Left lung (tissue), 4 donors: ENCODE measurements at regions not wholly inside any gene's neighbourhood (a gene's known extent, or its start where the extent isn't known, plus 50 kb on each side); places are given as distances from the start of the nearest gene placed in this dataset.
"Not testable (repeated sequence)": the region's sequence is repeated elsewhere in the genome, so short reads cannot be mapped to it uniquely, and the experiment has no call there.

Experiments used
- ATAC-seq: fragments of 200-7000 bp; cut with Tn5 transposase; one replicate; pipeline ENCODE4 v1.9.1; 2020; ENCODE audit warnings: moderate library complexity
- DNase-seq, 4 donors: peaks; one replicate each; pipeline ENCODE4 v3.0.0-alpha.2; 2013 to 2020
- H3K27ac ChIP-seq, 2 donors: fragments of 200-600 bp; sonication (generic) in 1 of 2; one replicate each; pipeline versions ENCODE4 v1.5.0 to v1.8.0; 2020 to 2021
- H3K27me3 ChIP-seq, 2 donors: fragments of 200-600 bp; sonication (generic) in 1 of 2; one replicate each; pipeline versions ENCODE4 v1.5.0 to v1.8.0; 2020 to 2021
- H3K36me3 ChIP-seq, 2 donors: fragments of 200-600 bp; sonication (generic) in 1 of 2; one replicate each; pipeline versions ENCODE4 v1.5.0 to v1.8.0; 2020 to 2021
- H3K4me1 ChIP-seq, 2 donors: fragments of 200-600 bp; one replicate each; pipeline ENCODE4 v1.8.0; 2021
- H3K4me3 ChIP-seq, 2 donors: fragments of 200-600 bp; sonication (generic) in 1 of 2; one replicate each; pipeline versions ENCODE4 v1.5.0 to v1.8.0; 2020 to 2021; ENCODE audit warnings: mild to moderate bottlenecking in 1 of 2
- H3K9me3 ChIP-seq, 2 donors: fragments of 200-600 bp; sonication (generic) in 1 of 2; one replicate each; pipeline versions ENCODE4 v1.5.0 to v1.8.0; 2020 to 2021
- intact Hi-C, 2 donors: fragments of 100-400 bp; cut with DNase I; formaldehyde crosslinking; loops; one replicate each; pipeline versions ENCODE4 v1.11.2 to v1.14.2; 2022
- TF ChIP-seq, protein P1 (sequence below), 2 donors: fragments of 200-600 bp; sonication (generic) in 1 of 2; IDR thresholded peaks; one replicate each; pipeline versions ENCODE4 v1.5.0 to v1.8.0; 2021; ENCODE audit warnings: antibody characterized with exemption in 2 of 2
- donor health status: DM: no; HTN: yes; CAD: no.
- donor health status: DM: no; HTN: no; CAD: no.

- Histone ChIP-seq H3K27ac (peak overlapping the region; percentile 26 to 68), H3K27me3 (no peaks in the 10 kb centered on the region), H3K4me1 (no peaks in the 10 kb centered on the region), H3K9me3 (no peaks in the 10 kb centered on the region), H3K4me3 (peak overlapping the region; percentile 34 to 50), H3K36me3 (no peaks in the 10 kb centered on the region)
- peak; percentile 95 to 98 (median 97) for DNase-seq
- intact Hi-C loops = no loop called here
- TF ChIP-seq, protein P1, sequence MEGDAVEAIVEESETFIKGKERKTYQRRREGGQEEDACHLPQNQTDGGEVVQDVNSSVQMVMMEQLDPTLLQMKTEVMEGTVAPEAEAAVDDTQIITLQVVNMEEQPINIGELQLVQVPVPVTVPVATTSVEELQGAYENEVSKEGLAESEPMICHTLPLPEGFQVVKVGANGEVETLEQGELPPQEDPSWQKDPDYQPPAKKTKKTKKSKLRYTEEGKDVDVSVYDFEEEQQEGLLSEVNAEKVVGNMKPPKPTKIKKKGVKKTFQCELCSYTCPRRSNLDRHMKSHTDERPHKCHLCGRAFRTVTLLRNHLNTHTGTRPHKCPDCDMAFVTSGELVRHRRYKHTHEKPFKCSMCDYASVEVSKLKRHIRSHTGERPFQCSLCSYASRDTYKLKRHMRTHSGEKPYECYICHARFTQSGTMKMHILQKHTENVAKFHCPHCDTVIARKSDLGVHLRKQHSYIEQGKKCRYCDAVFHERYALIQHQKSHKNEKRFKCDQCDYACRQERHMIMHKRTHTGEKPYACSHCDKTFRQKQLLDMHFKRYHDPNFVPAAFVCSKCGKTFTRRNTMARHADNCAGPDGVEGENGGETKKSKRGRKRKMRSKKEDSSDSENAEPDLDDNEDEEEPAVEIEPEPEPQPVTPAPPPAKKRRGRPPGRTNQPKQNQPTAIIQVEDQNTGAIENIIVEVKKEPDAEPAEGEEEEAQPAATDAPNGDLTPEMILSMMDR (IDR thresholded peaks at IDR 0.05) = no peak
- ATAC-seq = peak; percentile 100
Observed at GRCh38 chr4:9691238-9692065, 90.0 kb upstream of the DRD5 start.

DNA sequence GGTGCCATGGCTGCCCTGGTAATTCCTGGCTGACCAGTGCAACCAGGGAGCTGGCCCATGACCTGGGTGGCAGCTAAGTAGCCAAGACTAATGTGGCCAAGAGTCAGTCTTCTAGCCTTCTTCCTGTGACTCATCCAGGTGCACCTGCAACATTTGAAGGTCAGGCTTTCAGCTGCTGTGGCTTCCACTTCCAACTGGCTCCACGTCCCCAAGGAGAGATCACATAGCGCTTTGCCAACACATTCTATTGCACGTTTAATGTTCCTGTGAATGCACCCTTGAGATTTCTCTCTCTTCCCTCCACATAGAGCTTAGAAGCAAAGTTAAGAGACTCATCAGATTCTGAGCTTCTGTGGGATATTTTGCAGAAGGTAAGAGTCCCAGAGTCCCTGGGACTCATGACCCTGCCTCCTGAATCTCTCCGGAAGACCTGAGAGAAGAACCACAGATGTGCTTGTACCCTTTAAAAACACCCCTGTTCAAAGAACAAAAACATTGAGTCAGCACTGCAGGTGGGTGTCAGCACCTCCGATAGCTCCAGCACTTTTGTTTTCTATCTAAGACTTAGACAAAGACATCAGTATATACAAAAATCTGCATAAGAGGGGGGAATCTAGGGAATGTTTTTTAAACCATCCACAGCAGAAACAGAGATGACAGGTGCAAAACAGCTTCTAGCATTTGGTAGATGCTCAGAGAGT, 88.5 kb upstream of the DRD5 start:
- H3K9me3 ChIP-seq, H3K4me1 ChIP-seq, DNase-seq, ATAC-seq, H3K36me3 ChIP-seq, H3K4me3 ChIP-seq, H3K27me3 ChIP-seq, intact Hi-C loops, H3K27ac ChIP-seq: not testable (repeated sequence)

DNA sequence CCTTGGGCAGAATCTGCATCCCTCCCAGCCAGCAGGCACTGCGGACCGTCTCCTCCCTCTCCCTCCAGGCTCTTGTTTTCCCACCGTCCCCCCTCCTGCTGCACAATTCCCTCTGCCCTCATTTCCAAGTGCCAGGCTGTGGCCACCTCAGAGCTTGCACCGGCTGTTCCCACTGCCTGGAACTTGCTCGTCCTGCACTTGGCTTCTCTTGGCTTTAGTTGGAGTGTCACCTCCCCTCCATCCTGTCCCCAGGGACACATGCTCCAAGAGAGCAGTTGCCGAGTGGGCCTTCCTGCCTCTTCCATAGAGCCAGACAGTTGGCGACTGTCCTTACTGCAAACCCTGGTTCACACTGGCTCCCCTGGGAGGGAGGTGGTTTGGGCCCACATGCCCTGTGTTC, 87.0 kb upstream of the DRD5 start:
- H3K27ac ChIP-seq, ATAC-seq, H3K36me3 ChIP-seq, H3K27me3 ChIP-seq, DNase-seq, H3K4me1 ChIP-seq, H3K9me3 ChIP-seq, intact Hi-C loops, H3K4me3 ChIP-seq: not testable (repeated sequence)

GRCh38 chr4:9695994-9696393, 85.4 kb upstream of the DRD5 start:
- intact Hi-C loops, H3K27ac ChIP-seq, H3K4me3 ChIP-seq, H3K4me1 ChIP-seq, ATAC-seq, H3K9me3 ChIP-seq, H3K36me3 ChIP-seq, H3K27me3 ChIP-seq: not testable (repeated sequence)
- DNase-seq = peak in 1 of 4 donors; percentile 15
- TF ChIP-seq, protein P1 (IDR thresholded peaks at IDR 0.05) = peak; percentile 26 to 32

GRCh38 chr4:9696561-9696960, 84.9 kb upstream of the DRD5 start:
- H3K9me3 ChIP-seq, H3K27me3 ChIP-seq, ATAC-seq, H3K36me3 ChIP-seq, DNase-seq, intact Hi-C loops, H3K4me1 ChIP-seq, H3K27ac ChIP-seq, H3K4me3 ChIP-seq: not testable (repeated sequence)

- intact Hi-C loops, ATAC-seq: not testable (repeated sequence)
Observed at GRCh38 chr4:9702019-9702418, 79.4 kb upstream of the DRD5 start.

GRCh38 chr4:9702696-9703095, 78.7 kb upstream of the DRD5 start:
- H3K4me3 ChIP-seq, intact Hi-C loops: not testable (repeated sequence)

More at GRCh38 chr4:9702019-9702418, 79.4 kb upstream of the DRD5 start:
- not testable (repeated sequence) for DNase-seq, H3K27ac ChIP-seq, H3K4me1 ChIP-seq, H3K9me3 ChIP-seq, H3K4me3 ChIP-seq, H3K36me3 ChIP-seq, H3K27me3 ChIP-seq

More at GRCh38 chr4:9702696-9703095, 78.7 kb upstream of the DRD5 start:
- not testable (repeated sequence) for H3K36me3 ChIP-seq, H3K4me1 ChIP-seq, DNase-seq, H3K27me3 ChIP-seq, H3K27ac ChIP-seq, H3K9me3 ChIP-seq, ATAC-seq
